ENCODE measurements at regions not wholly inside any gene's neighbourhood (a gene's known extent, or its start where the extent isn't known, plus 50 kb on each side); places are given as distances from the start of the nearest gene placed in this dataset.

DNA sequence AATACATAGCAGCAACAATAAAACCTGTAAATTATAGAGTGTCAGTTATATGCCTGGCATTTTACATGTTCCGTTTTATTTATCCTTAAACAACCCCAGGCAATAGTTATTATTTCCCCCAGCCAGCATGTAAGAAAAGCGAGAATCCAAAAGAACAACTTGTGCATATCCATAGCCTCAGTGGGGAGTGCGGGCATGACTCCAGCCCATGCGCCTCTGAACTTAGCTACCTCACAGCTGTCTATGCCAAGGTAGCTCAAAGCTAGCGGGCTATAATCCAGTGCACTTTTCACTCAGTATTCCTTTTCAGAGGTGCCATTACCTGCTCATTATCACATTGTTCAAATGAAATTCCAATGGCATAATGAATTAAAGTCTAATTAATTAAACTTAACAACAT is 257.3 kb upstream of the EDNRA start:
- TF ChIP-seq, protein P1, sequence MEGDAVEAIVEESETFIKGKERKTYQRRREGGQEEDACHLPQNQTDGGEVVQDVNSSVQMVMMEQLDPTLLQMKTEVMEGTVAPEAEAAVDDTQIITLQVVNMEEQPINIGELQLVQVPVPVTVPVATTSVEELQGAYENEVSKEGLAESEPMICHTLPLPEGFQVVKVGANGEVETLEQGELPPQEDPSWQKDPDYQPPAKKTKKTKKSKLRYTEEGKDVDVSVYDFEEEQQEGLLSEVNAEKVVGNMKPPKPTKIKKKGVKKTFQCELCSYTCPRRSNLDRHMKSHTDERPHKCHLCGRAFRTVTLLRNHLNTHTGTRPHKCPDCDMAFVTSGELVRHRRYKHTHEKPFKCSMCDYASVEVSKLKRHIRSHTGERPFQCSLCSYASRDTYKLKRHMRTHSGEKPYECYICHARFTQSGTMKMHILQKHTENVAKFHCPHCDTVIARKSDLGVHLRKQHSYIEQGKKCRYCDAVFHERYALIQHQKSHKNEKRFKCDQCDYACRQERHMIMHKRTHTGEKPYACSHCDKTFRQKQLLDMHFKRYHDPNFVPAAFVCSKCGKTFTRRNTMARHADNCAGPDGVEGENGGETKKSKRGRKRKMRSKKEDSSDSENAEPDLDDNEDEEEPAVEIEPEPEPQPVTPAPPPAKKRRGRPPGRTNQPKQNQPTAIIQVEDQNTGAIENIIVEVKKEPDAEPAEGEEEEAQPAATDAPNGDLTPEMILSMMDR (IDR thresholded peaks at IDR 0.05) = no peak
- TF ChIP-seq POLR2A (IDR thresholded peaks at IDR 0.05) = no peak
